Fibroblast of lung (primary cell): ENCODE measurements at regions not wholly inside any gene's neighbourhood (a gene's known extent, or its start where the extent isn't known, plus 50 kb on each side); places are given as distances from the start of the nearest gene placed in this dataset.

ENCODE experiments used
- DNase-seq, 2 donors: peaks; one replicate each; pipeline versions ENCODE4 v3.0.0 to v3.0.0-alpha.2; 2010; ENCODE audit warnings: low read depth in 2 of 2
- H2AFZ ChIP-seq: 2 replicates; pipeline ENCODE4 v1.5.1; 2012; ENCODE audit warnings: low read length, control low read depth, inconsistent platforms
- H3K27ac ChIP-seq: 2 replicates; pipeline ENCODE4 v1.5.1; 2011; ENCODE audit warnings: low read length, control low read depth; ENCODE audit not compliant: insufficient read depth
- H3K27me3 ChIP-seq: 2 replicates; pipeline ENCODE4 v1.5.1; 2011; ENCODE audit warnings: mild to moderate bottlenecking, low read length; ENCODE audit not compliant: control insufficient read depth, insufficient read depth
- H3K36me3 ChIP-seq: 2 replicates; pipeline ENCODE4 v1.5.1; 2011; ENCODE audit warnings: low read length; ENCODE audit not compliant: control insufficient read depth, insufficient read depth
- H3K4me1 ChIP-seq: 2 replicates; pipeline ENCODE4 v1.5.1; 2011; ENCODE audit warnings: low read length; ENCODE audit not compliant: control insufficient read depth, insufficient read depth; ENCODE audit errors: extremely low read depth
- H3K4me2 ChIP-seq: 2 replicates; pipeline ENCODE4 v1.5.1; 2011; ENCODE audit warnings: low read length, control low read depth; ENCODE audit not compliant: insufficient read depth; ENCODE audit errors: extremely low read depth
- H3K4me3 ChIP-seq, 4 experiments: fragments of 200-600 bp in 1 of 4; sonication (generic) in 1 of 4; replicated peaks in 1 of 4; 2 replicates each; pipeline ENCODE4 v1.5.1; 2011 to 2016; ENCODE audit warnings: low read length in 4 of 4, low read depth in 3 of 4, mild to moderate bottlenecking in 3 of 4, control low read depth in 2 of 4, inconsistent platforms in 1 of 4, mixed read lengths in 1 of 4; ENCODE audit not compliant: insufficient read depth in 1 of 4; ENCODE audit errors: control extremely low read depth in 1 of 4
- H3K79me2 ChIP-seq: 2 replicates; pipeline ENCODE4 v1.5.1; 2012; ENCODE audit warnings: mild to moderate bottlenecking, low read length, inconsistent platforms; ENCODE audit not compliant: control insufficient read depth, insufficient read depth
- H3K9ac ChIP-seq: 2 replicates; pipeline ENCODE4 v1.5.1; 2011; ENCODE audit warnings: mild to moderate bottlenecking, low read length, control low read depth; ENCODE audit not compliant: insufficient read depth
- H3K9me3 ChIP-seq: 2 replicates; pipeline ENCODE4 v1.5.1; 2012; ENCODE audit warnings: low read depth, low read length; ENCODE audit not compliant: control insufficient read depth, insufficient read depth
- H4K20me1 ChIP-seq: 2 replicates; pipeline ENCODE4 v1.5.1; 2011; ENCODE audit warnings: low read length; ENCODE audit not compliant: control insufficient read depth, insufficient read depth; ENCODE audit errors: extremely low read depth
- CTCF ChIP-seq, 2 donors: IDR thresholded peaks in 1 of 2; conservative IDR thresholded peaks in 1 of 2; 1 replicate in 1 of 2; 2 replicates in 1 of 2; pipeline ENCODE4 v1.5.1; 2011 to 2012; ENCODE audit warnings: low read length in 2 of 2, control low read depth in 1 of 2, inconsistent platforms in 1 of 2, low read depth in 1 of 2, mild to moderate bottlenecking in 1 of 2
- EZH2 ChIP-seq: IDR thresholded peaks from 2 replicates; pipeline ENCODE4 v1.5.1; 2012; ENCODE audit warnings: low read length, control low read depth, mild to moderate bottlenecking; ENCODE audit errors: missing control alignments

GRCh38 chr20:7333841-7334240 lies 566.4 kb downstream of the BMP2 start:
- Histone ChIP-seq H3K79me2 (no peaks in the 10 kb centered on the region), H3K27ac (no peak overlapping the region), H3K4me2 (no peak overlapping the region), H3K4me1 (no peaks in the 10 kb centered on the region), H3K9me3 (no peaks in the 10 kb centered on the region), H3K36me3 (no peaks in the 10 kb centered on the region), H3K9ac (no peak overlapping the region), H3K27me3 (no peaks in the 10 kb centered on the region), H3K4me3 (no peak overlapping the region), H2AFZ (no peak overlapping the region), H4K20me1 (no peaks in the 10 kb centered on the region)
- TF ChIP-seq EZH2 (no peak), CTCF (conservative IDR thresholded peaks at IDR 0.05 in 1 of 2, IDR thresholded peaks at IDR 0.05 in 1 of 2; ENCODE audit: low read depth in 1 of 2, low read length in 2 of 2) (no peak)
- no peak for DNase-seq

DNA sequence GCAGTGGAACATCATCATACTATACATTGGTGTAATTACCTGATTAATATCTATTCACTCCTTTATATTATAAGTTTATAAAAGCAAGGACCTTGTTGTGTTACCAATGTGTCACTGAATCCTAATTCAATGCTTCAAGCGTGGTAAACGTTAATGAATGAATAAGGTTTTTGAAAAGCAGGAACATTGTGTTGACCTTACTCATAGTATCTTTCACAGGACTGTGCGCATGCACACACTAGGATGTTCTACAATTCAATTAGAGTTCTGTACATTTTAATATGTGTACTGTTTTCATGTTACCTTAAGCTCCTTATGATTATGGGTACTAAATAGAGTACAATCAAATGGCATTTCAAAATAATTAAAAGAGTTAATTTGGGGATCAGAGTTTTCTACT lies 578.5 kb downstream of the BMP2 start:
- Histone ChIP-seq H3K9ac (no peak overlapping the region), H4K20me1 (no peaks in the 10 kb centered on the region), H3K4me1 (no peaks in the 10 kb centered on the region), H3K36me3 (no peaks in the 10 kb centered on the region), H3K4me2 (no peak overlapping the region), H3K27ac (no peak overlapping the region), H3K4me3 (no peak overlapping the region), H2AFZ (no peak overlapping the region), H3K9me3 (no peaks in the 10 kb centered on the region), H3K79me2 (no peaks in the 10 kb centered on the region), H3K27me3 (no peaks in the 10 kb centered on the region)
- TF ChIP-seq EZH2, result no peak
- TF ChIP-seq CTCF (conservative IDR thresholded peaks at IDR 0.05 in 1 of 2, IDR thresholded peaks at IDR 0.05 in 1 of 2; ENCODE audit: low read depth in 1 of 2, low read length in 2 of 2), result no peak
- DNase-seq, result no peak

DNA sequence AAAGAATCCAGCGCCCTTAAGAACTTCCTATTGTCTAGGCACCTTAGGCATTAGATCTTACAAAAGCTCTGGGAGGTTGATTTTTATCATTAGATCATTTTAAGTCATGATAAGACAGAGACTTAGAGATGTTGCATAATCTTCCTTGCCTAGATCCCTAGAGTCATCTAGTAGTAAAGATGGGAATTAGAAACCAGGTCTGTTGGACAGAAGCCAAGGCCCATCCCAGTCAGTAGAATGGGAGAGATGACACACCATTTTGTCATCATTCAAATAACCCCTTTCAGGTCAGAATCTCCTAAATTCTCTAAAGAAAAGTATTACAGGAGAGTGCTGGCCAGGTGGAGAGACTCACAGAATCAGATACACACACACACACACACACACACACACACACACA lies 579.1 kb downstream of the BMP2 start:
- Histone ChIP-seq H3K79me2 (no peaks in the 10 kb centered on the region), H3K9ac (no peak overlapping the region), H3K4me1 (no peaks in the 10 kb centered on the region), H3K4me2 (no peak overlapping the region), H3K9me3 (no peaks in the 10 kb centered on the region), H2AFZ (no peak overlapping the region), H3K27me3 (no peaks in the 10 kb centered on the region), H4K20me1 (no peaks in the 10 kb centered on the region), H3K36me3 (no peaks in the 10 kb centered on the region), H3K27ac (no peak overlapping the region), H3K4me3 (no peak overlapping the region)
- DNase-seq, result no peak
- no peak for TF ChIP-seq CTCF (conservative IDR thresholded peaks at IDR 0.05 in 1 of 2, IDR thresholded peaks at IDR 0.05 in 1 of 2; ENCODE audit: low read depth in 1 of 2, low read length in 2 of 2)
- TF ChIP-seq EZH2, result no peak
